ENCODE measurements at regions not wholly inside any gene's neighbourhood (a gene's known extent, or its start where the extent isn't known, plus 50 kb on each side); places are given as distances from the start of the nearest gene placed in this dataset.

GRCh38 chr16:51649631-51650030 lies 498.6 kb upstream of the SALL1 start:
- Mint-ChIP-seq H3K9me3 (peaks cover 2 to 19% (median 5%) of the 10 kb centered on the region in 8 donors), H3K27me3 (no peaks in the 10 kb centered on the region)
- POLR2A ChIA-PET (ENCODE audit: partially characterized antibody), result no interaction called here

DNA sequence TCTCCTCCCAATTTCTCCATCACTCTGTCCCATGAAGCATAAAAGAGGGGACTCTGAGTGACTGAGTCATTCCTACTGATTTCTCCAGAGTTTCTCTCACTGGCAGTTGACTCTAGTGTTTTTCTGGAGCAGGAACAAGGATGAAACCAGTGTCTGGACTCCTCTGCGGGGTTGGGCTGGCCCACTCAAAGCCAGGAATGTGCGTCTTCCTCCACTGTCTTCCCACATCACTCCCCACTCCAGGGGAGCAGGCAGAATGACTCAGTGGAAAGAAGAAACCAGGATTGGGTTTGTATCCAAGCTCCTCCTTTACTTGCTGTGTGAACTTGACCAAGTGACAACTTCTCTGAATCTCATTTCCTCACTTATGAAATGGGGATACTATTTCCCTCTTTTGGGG lies 497.5 kb upstream of the SALL1 start:
- H3K4me1 Mint-ChIP-seq, result no peaks in the 10 kb centered on the region

More at GRCh38 chr16:51649631-51650030, 498.6 kb upstream of the SALL1 start:
- Mint-ChIP-seq H3K4me3 (no peak overlapping the region), H3K4me1 (no peaks in the 10 kb centered on the region), H3K36me3 (no peaks in the 10 kb centered on the region), H3K27ac (no peak overlapping the region)
- no peak overlapping the region for H3K4me3 ChIP-seq (ENCODE audit: low read length in 2 of 2)
- H3K27me3 ChIP-seq (ENCODE audit: insufficient read depth, low read length), result no peaks in the 10 kb centered on the region
- H3K36me3 ChIP-seq (ENCODE audit: insufficient read depth, low read length), result no peaks in the 10 kb centered on the region
- no peaks in the 10 kb centered on the region for H3K9me3 ChIP-seq (ENCODE audit: control insufficient read depth in 1 of 2, low read length in 2 of 2)
- no peaks in the 10 kb centered on the region for H3K4me1 ChIP-seq (ENCODE audit: insufficient read depth, low read length)
- intact Hi-C loops (cut with micrococcal nuclease), result no loop called here
- DNase-seq, result no peak
- CTCF ChIA-PET (ENCODE audit: partially characterized antibody), result no interaction called here
- H3K27ac ChIP-seq (ENCODE audit: low read depth, low read length), result no peak overlapping the region

GRCh38 chr16:51641191-51641765 lies 490.2 kb upstream of the SALL1 start:
- CTCF ChIA-PET (ENCODE audit: partially characterized antibody), result no interaction called here
- H3K27ac ChIP-seq (ENCODE audit: low read depth, low read length), result no peak overlapping the region
- Mint-ChIP-seq H3K4me3 (no peak overlapping the region), H3K4me1 (no peaks in the 10 kb centered on the region), H3K9me3 (peaks cover 0 to 29% (median 13%) of the 10 kb centered on the region in 8 donors), H3K36me3 (no peaks in the 10 kb centered on the region), H3K27ac (no peak overlapping the region), H3K27me3 (no peaks in the 10 kb centered on the region)
- POLR2A ChIA-PET (ENCODE audit: partially characterized antibody), result no interaction called here
- DNase-seq, result no peak
- no peaks in the 10 kb centered on the region for H3K36me3 ChIP-seq (ENCODE audit: insufficient read depth, low read length)
- H3K9me3 ChIP-seq (ENCODE audit: control insufficient read depth in 1 of 2, low read length in 2 of 2), result no peaks in the 10 kb centered on the region
- no peaks in the 10 kb centered on the region for H3K27me3 ChIP-seq (ENCODE audit: insufficient read depth, low read length)
- no peaks in the 10 kb centered on the region for H3K4me1 ChIP-seq (ENCODE audit: insufficient read depth, low read length)
- H3K4me3 ChIP-seq (ENCODE audit: low read length in 2 of 2), result no peak overlapping the region
- intact Hi-C loops (cut with micrococcal nuclease), result no loop called here

More for the DNA sequence above, 497.5 kb upstream of the SALL1 start:
- ChIA-PET CTCF (ENCODE audit: partially characterized antibody) (no interaction called here), POLR2A (ENCODE audit: partially characterized antibody) (no interaction called here)
- Mint-ChIP-seq H3K9me3 (peaks cover under 1 to 16% (median 7%) of the 10 kb centered on the region in 8 donors), H3K36me3 (no peaks in the 10 kb centered on the region), H3K27ac (no peak overlapping the region), H3K27me3 (no peaks in the 10 kb centered on the region), H3K4me3 (no peak overlapping the region)
- Histone ChIP-seq H3K4me3 (ENCODE audit: low read length in 2 of 2) (no peak overlapping the region), H3K27me3 (ENCODE audit: insufficient read depth, low read length) (no peaks in the 10 kb centered on the region), H3K9me3 (ENCODE audit: control insufficient read depth in 1 of 2, low read length in 2 of 2) (no peaks in the 10 kb centered on the region), H3K4me1 (ENCODE audit: insufficient read depth, low read length) (no peaks in the 10 kb centered on the region), H3K36me3 (ENCODE audit: insufficient read depth, low read length) (no peaks in the 10 kb centered on the region), H3K27ac (ENCODE audit: low read depth, low read length) (no peak overlapping the region)
- intact Hi-C loops (cut with micrococcal nuclease), result no loop called here
- no peak for DNase-seq

GRCh38 chr16:51640196-51640595 lies 489.1 kb upstream of the SALL1 start:
- H3K27ac Mint-ChIP-seq, result no peak overlapping the region
- no peaks in the 10 kb centered on the region for H3K36me3 ChIP-seq (ENCODE audit: insufficient read depth, low read length)
- no peak for DNase-seq
- no peaks in the 10 kb centered on the region for H3K4me1 ChIP-seq (ENCODE audit: insufficient read depth, low read length)
- intact Hi-C loops (cut with micrococcal nuclease), result no loop called here
- H3K4me3 Mint-ChIP-seq, result no peak overlapping the region
- POLR2A ChIA-PET (ENCODE audit: partially characterized antibody), result no interaction called here
- no peak overlapping the region for H3K27ac ChIP-seq (ENCODE audit: low read depth, low read length)
- no peaks in the 10 kb centered on the region for H3K9me3 ChIP-seq (ENCODE audit: control insufficient read depth in 1 of 2, low read length in 2 of 2)
- no peaks in the 10 kb centered on the region for H3K36me3 Mint-ChIP-seq
- H3K9me3 Mint-ChIP-seq, result peaks cover under 1 to 37% (median 13%) of the 10 kb centered on the region in 8 donors
- H3K4me3 ChIP-seq (ENCODE audit: low read length in 2 of 2), result no peak overlapping the region
- CTCF ChIA-PET (ENCODE audit: partially characterized antibody), result no interaction called here
- no peaks in the 10 kb centered on the region for H3K27me3 ChIP-seq (ENCODE audit: insufficient read depth, low read length)
- no peaks in the 10 kb centered on the region for H3K27me3 Mint-ChIP-seq
- H3K4me1 Mint-ChIP-seq, result no peaks in the 10 kb centered on the region

DNA sequence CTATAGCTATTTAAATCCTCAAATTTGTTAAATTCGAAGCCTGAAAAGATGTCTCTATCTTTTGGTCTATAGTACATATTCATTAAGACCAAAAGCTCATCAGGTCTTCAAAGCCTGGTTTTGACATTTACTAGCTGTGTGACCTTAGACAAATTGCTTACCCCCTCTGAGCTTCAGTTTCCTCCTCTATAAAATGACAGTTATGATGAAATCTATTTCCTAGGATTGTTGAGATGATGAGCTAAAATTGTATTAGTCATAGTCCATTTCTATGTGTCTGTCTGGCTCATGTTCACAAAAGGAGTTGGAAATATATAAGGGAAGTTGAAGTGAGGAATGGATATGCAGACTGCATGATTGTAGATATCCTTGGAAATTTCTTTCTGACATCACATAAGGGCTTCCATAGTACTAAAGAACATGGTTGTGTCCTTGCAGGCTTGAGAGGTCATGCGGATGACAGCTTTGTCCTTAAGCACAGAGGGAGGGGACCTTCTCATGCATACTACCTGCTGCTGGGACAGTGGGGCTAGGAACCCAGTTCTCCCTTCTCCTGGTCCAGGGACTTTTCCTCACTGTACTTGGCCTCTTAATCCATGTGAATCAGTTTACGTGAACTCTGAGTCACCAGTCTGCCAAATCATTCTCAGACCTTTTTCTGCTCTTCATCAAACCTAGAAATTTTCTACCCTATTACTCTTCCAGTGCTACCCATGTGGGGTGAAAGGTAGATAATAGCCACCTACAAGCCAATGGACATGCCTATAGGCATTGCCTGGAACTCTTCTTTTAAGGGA lies 487.5 kb upstream of the SALL1 start:
- no peak overlapping the region for H3K4me3 Mint-ChIP-seq
- DNase-seq, result no peak
- intact Hi-C loops (cut with micrococcal nuclease), result no loop called here
- H3K36me3 ChIP-seq (ENCODE audit: insufficient read depth, low read length), result no peaks in the 10 kb centered on the region
- CTCF ChIA-PET (ENCODE audit: partially characterized antibody), result no interaction called here
- POLR2A ChIA-PET (ENCODE audit: partially characterized antibody), result no interaction called here
- H3K9me3 Mint-ChIP-seq, result peaks cover 3 to 38% (median 12%) of the 10 kb centered on the region in 8 donors
- no peaks in the 10 kb centered on the region for H3K4me1 ChIP-seq (ENCODE audit: insufficient read depth, low read length)
- no peaks in the 10 kb centered on the region for H3K4me1 Mint-ChIP-seq
- H3K27me3 Mint-ChIP-seq, result no peaks in the 10 kb centered on the region
- no peak overlapping the region for H3K4me3 ChIP-seq (ENCODE audit: low read length in 2 of 2)
- H3K36me3 Mint-ChIP-seq, result no peaks in the 10 kb centered on the region
- no peak overlapping the region for H3K27ac ChIP-seq (ENCODE audit: low read depth, low read length)
- H3K9me3 ChIP-seq (ENCODE audit: control insufficient read depth in 1 of 2, low read length in 2 of 2), result no peaks in the 10 kb centered on the region
- H3K27ac Mint-ChIP-seq, result no peak overlapping the region
- H3K27me3 ChIP-seq (ENCODE audit: insufficient read depth, low read length), result no peaks in the 10 kb centered on the region

DNA sequence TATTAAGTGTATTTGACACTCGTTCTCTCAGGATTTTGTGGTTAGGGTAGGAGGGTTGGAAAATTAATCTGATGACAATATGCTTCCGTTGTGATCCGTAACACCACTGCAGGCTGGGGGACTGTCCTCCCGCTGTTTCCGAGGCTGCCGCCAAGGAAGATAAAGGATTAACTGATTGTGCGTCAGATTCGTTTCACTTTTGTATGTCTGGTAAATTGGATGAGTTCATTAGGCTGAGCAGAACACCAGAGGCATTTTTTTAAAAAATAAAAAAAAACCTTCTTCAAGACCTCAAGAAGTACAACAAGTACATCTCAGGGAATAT lies 486.7 kb upstream of the SALL1 start:
- Histone ChIP-seq H3K27ac (ENCODE audit: low read depth, low read length) (no peak overlapping the region), H3K36me3 (ENCODE audit: insufficient read depth, low read length) (no peaks in the 10 kb centered on the region), H3K4me3 (ENCODE audit: low read length in 2 of 2) (no peak overlapping the region), H3K27me3 (ENCODE audit: insufficient read depth, low read length) (no peaks in the 10 kb centered on the region), H3K4me1 (ENCODE audit: insufficient read depth, low read length) (no peaks in the 10 kb centered on the region), H3K9me3 (ENCODE audit: control insufficient read depth in 1 of 2, low read length in 2 of 2) (no peaks in the 10 kb centered on the region)
- Mint-ChIP-seq H3K4me3 (no peak overlapping the region), H3K4me1 (no peaks in the 10 kb centered on the region), H3K27ac (no peak overlapping the region), H3K36me3 (no peaks in the 10 kb centered on the region), H3K27me3 (no peaks in the 10 kb centered on the region), H3K9me3 (peaks cover 3 to 38% (median 12%) of the 10 kb centered on the region in 8 donors)
- intact Hi-C loops (cut with micrococcal nuclease), result no loop called here
- no peak for DNase-seq
- CTCF ChIA-PET (ENCODE audit: partially characterized antibody), result no interaction called here
- POLR2A ChIA-PET (ENCODE audit: partially characterized antibody), result no interaction called here

DNA sequence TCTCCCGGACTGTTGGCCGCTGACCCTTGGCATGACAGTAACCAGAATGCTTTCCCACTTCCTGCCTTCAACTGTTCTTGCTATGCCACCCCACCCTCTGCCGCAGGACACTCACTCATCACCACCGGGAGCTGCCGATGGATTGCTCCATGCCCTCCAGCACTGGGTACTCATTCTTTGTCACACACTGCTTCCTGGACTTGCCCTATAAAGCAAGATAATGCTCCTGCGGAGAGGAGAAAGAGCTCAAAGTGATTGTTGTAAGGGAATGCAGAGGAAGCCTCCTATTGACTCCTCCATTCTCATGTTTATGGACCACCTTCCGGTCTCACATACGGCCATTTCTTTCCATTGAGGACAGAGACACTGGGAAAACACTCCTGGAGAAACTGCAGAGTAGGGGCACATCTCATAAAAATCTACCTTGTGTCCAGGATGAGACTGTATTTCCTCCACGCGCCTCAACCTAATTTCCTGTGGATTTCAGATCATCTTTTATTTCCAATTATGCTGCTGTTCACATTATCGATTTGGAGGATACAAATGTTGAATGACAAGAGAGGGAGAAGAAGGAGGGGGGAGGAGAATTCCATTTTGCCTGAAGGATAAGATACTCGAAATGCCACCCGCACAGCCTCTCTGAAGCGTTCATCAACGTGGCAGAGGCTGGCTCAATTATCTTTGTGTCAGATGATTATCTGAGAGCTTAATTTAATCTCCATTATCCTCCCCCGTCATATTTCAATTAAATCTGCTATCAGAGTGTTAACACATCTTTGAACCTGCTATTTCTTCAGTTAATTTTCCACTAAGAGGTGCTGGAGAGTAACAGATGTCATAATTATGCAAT lies 486.1 kb upstream of the SALL1 start:
- no peaks in the 10 kb centered on the region for H3K9me3 ChIP-seq (ENCODE audit: control insufficient read depth in 1 of 2, low read length in 2 of 2)
- H3K4me3 ChIP-seq (ENCODE audit: low read length in 2 of 2), result no peak overlapping the region
- H3K27ac ChIP-seq (ENCODE audit: low read depth, low read length), result no peak overlapping the region
- DNase-seq, result no peak
- Mint-ChIP-seq H3K4me3 (no peak overlapping the region), H3K27ac (no peak overlapping the region), H3K27me3 (no peaks in the 10 kb centered on the region), H3K36me3 (no peaks in the 10 kb centered on the region), H3K9me3 (peaks cover 3 to 38% (median 12%) of the 10 kb centered on the region in 8 donors), H3K4me1 (no peaks in the 10 kb centered on the region)
- no peaks in the 10 kb centered on the region for H3K4me1 ChIP-seq (ENCODE audit: insufficient read depth, low read length)
- intact Hi-C loops (cut with micrococcal nuclease), result no loop called here
- H3K27me3 ChIP-seq (ENCODE audit: insufficient read depth, low read length), result no peaks in the 10 kb centered on the region
- ChIA-PET CTCF (ENCODE audit: partially characterized antibody) (no interaction called here), POLR2A (ENCODE audit: partially characterized antibody) (no interaction called here)
- no peaks in the 10 kb centered on the region for H3K36me3 ChIP-seq (ENCODE audit: insufficient read depth, low read length)

All from CD4-positive, alpha-beta memory T cell (primary cell).